CD4-positive, alpha-beta T cell treated with Interleukin-15 for 4 hours (primary cell): ENCODE measurements at regions not wholly inside any gene's neighbourhood (a gene's known extent, or its start where the extent isn't known, plus 50 kb on each side); places are given as distances from the start of the nearest gene placed in this dataset.

Experiments used
- DNase-seq: peaks from one replicate; pipeline ENCODE4 v3.0.0-alpha.2; 2020; ENCODE audit warnings: low spot score

- no peak for DNase-seq
Observed at GRCh38 chr15:79185199-79185598, 94.6 kb upstream of the RASGRF1 start.

GRCh38 chr15:79184465-79184892 is 93.9 kb upstream of the RASGRF1 start:
- DNase-seq = peak; percentile 56

- no peak for DNase-seq
Observed at GRCh38 chr15:79180318-79180717, 89.7 kb upstream of the RASGRF1 start.

GRCh38 chr15:79179597-79179996 is 89.0 kb upstream of the RASGRF1 start:
- DNase-seq = no peak

GRCh38 chr15:79179108-79179561 is 88.6 kb upstream of the RASGRF1 start:
- no peak for DNase-seq

- no peak for DNase-seq
Observed at GRCh38 chr15:79178594-79178993, 88.0 kb upstream of the RASGRF1 start.

- no peak for DNase-seq
Observed at GRCh38 chr15:79176151-79176550, 85.6 kb upstream of the RASGRF1 start.

- DNase-seq = no peak
Observed at GRCh38 chr15:79172801-79173460, 82.4 kb upstream of the RASGRF1 start.

- no peak for DNase-seq
Observed at GRCh38 chr15:79172032-79172481, 81.5 kb upstream of the RASGRF1 start.

GRCh38 chr15:79171320-79172031 is 80.9 kb upstream of the RASGRF1 start:
- no peak for DNase-seq

DNA sequence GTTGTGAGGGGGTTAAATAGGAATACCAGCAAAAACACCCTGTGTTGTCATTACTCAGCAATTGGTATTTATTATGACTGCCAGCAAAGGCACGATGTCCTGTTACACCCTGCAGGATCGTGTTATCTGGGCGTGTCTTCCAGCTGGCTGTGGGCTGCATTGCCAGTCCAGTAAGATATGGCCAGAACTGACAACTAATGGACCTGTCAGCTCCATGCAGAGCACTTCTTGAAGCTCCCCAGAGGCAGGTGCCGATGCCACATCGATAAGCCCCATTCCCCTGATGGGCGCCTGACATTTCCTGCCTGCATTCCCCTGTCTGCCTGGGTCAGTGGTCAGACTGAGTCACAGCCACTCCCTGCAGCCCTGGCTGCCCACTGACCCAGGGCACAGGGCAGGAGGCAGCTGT is 79.7 kb upstream of the RASGRF1 start:
- DNase-seq = no peak

DNA sequence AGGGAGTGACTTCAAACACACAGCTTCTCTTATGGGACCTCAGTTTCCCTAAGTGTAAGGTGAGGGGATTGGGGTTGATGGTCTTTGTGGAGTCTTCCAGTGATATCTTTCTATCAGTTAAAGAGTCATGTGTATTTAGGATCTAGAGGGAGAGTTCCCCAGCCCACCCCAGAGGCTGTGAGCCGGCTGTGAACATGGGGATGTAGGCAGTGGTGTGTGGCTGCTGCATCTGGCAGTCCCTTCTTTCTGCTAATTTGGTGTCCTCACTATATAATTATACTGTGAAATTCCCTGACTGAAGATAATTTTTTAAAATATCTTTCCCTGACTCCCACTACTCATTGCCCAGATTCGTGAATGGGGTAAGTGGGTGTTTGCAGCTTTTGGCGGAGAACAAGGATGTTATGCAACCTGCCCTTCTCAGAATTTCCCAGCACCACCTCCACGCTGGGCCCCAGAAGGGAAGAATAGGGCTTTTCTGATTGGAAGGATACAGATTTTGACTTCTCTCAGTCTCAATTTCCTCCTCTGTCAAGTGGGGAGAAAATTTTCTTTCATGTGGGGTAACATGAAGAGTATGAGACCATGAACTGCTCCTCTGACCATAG is 79.0 kb upstream of the RASGRF1 start:
- no peak for DNase-seq

GRCh38 chr15:79168922-79169456 is 78.4 kb upstream of the RASGRF1 start:
- no peak for DNase-seq

GRCh38 chr15:79167776-79168175 is 77.2 kb upstream of the RASGRF1 start:
- no peak for DNase-seq

GRCh38 chr15:79166311-79166955 is 75.9 kb upstream of the RASGRF1 start:
- DNase-seq = no peak

GRCh38 chr15:79164465-79164864 is 73.9 kb upstream of the RASGRF1 start:
- DNase-seq = no peak

DNA sequence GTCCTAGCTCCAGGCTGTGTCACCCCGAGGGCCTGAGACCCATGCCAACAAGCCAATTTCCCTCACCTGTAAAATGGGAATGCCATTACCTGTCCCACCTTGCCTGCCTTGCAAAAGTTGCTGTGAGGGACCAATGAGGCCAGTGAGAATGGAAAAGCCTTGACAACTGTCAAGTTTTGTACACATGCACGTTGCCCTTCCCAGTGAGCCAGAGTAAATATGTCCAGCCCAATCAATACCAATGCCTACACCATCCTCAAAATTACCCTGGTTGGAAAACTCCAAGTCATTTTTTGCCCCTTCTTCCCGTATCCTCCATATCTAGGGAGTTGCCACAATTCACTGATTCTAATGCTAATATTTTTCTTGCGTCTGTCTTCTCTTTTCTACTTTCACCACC is 73.5 kb upstream of the RASGRF1 start:
- DNase-seq = no peak

GRCh38 chr15:79163395-79163794 is 72.8 kb upstream of the RASGRF1 start:
- DNase-seq = no peak

DNA sequence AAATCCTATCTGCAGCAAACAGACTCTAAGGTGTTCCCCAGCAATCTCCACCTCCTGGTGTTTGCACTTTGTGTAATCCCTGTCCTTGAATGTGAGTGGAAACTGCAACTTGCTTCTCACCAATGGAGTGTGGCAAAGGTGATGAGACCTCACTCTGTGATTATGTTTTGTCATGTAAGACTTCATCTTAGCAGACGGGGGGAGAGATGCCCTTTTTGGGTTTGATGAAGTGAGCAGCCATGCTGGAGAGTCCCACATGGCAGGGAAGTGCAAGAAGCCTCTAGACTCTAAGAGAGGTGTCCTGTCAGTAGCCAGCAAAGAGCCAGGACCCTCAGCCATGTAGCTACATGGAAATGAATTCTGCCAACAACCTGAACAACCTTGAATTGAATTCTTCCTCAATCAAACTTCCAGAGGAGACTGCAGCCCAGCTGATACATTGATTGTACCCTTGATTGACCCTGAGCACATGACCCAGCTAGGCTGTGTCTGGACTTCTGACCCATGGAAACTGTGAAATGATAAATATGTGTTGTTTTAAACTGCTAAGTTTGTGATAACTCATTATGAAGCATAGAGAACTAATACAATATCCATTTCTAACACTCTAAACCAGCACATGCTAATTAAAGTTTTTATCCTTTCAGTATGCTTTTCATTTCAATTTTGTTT is 71.4 kb upstream of the RASGRF1 start:
- DNase-seq = no peak

DNA sequence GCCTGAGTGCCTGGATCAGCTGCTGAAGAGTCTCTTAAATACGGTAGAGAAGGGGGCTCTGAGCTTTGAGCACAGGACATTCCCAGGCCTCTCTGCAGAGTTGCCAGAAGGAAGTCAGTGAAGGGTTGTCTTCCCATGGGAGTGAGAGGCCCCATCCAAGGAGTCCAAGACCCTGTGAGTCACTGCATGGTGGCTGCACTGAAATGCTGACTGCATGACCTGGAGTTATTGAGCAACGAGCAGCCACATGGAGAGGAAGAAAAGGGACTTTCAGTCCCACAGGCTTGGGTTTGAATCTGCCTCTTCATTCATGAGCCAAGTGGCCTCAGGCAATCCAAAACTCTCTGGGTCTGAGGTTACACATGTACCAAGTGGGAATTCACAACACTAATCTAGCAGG is 69.6 kb upstream of the RASGRF1 start:
- DNase-seq = no peak

- no peak for DNase-seq
Observed at GRCh38 chr15:79157631-79158592, 67.3 kb upstream of the RASGRF1 start.
